ENCODE measurements at regions not wholly inside any gene's neighbourhood (a gene's known extent, or its start where the extent isn't known, plus 50 kb on each side); places are given as distances from the start of the nearest gene placed in this dataset.

DNA sequence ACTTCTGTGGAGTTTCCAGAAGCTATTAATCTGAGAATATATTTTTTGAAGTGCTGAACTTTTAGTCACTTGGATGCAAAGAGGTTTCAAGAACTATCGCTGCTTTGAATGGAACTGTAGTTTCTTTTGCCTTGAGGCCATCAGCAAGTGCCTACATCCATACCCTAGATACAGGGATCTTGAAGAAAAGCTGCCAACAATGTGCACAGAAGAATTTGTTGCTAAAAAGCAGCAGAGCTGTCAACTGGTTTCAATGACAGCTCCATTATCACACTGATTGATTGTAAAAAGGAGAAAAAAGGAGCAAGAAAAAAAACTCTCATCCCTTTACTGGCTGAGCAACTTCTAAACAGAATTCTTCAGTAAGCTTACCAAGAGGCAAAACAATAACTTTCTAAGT lies 251.0 kb upstream of the NRSN1 start:
- no peaks in the 10 kb centered on the region for H3K9me2 ChIP-seq (ENCODE audit: insufficient read depth)
- H3K4me3 ChIP-seq (replicated peaks in 1 of 2; ENCODE audit: low read depth in 1 of 2, low read length in 2 of 2) = no peak overlapping the region
- no peaks in the 10 kb centered on the region for H3K36me3 ChIP-seq (ENCODE audit: control insufficient read depth in 1 of 2, insufficient read depth in 2 of 2, low read length in 2 of 2)
- ChIA-PET CTCF (no interaction called here), POLR2A (no interaction called here), RAD21 (ENCODE audit: low non-redundant PET in 1 of 2, low total read pairs in 2 of 2, uncharacterized antibody in 2 of 2, unreplicated experiment in 2 of 2) (no interaction called here)
- no peak overlapping the region for H3K4me2 ChIP-seq (ENCODE audit: low read length)
- no peaks in the 10 kb centered on the region for H3K79me2 ChIP-seq (ENCODE audit: insufficient read depth, low read length)
- no peaks in the 10 kb centered on the region for H3K27me3 ChIP-seq (ENCODE audit: insufficient read depth, low read length)
- no peaks in the 10 kb centered on the region for H4K20me1 ChIP-seq (ENCODE audit: insufficient read depth)
- no peak for ATAC-seq
- no peak overlapping the region for H2AFZ ChIP-seq (ENCODE audit: low read depth, low read length, poor library complexity, severe bottlenecking)
- intact Hi-C loops (cut with micrococcal nuclease) = no loop called here
- no peak overlapping the region for H3K9ac ChIP-seq (ENCODE audit: low read length)
- H3K9me3 ChIP-seq (ENCODE audit: control insufficient read depth in 1 of 2, insufficient read depth in 1 of 2, low read depth in 1 of 2, low read length in 2 of 2) = peaks cover 0 to 3% of the 10 kb centered on the region in 2 experiments; a peak in 2 of 4 replicates
- no TSS peak for BruUV-seq (replicated peaks)
- no peaks in the 10 kb centered on the region for H3K4me1 ChIP-seq (ENCODE audit: control insufficient read depth in 1 of 2, insufficient read depth in 2 of 2, low read length in 2 of 2)
- no peak overlapping the region for H3K27ac ChIP-seq (ENCODE audit: low read depth, low read length)
- TF ChIP-seq ZNF274 (IDR thresholded peaks at IDR 0.05; ENCODE audit: low read depth, low read length) = no peak
- TF ChIP-seq, protein P1, sequence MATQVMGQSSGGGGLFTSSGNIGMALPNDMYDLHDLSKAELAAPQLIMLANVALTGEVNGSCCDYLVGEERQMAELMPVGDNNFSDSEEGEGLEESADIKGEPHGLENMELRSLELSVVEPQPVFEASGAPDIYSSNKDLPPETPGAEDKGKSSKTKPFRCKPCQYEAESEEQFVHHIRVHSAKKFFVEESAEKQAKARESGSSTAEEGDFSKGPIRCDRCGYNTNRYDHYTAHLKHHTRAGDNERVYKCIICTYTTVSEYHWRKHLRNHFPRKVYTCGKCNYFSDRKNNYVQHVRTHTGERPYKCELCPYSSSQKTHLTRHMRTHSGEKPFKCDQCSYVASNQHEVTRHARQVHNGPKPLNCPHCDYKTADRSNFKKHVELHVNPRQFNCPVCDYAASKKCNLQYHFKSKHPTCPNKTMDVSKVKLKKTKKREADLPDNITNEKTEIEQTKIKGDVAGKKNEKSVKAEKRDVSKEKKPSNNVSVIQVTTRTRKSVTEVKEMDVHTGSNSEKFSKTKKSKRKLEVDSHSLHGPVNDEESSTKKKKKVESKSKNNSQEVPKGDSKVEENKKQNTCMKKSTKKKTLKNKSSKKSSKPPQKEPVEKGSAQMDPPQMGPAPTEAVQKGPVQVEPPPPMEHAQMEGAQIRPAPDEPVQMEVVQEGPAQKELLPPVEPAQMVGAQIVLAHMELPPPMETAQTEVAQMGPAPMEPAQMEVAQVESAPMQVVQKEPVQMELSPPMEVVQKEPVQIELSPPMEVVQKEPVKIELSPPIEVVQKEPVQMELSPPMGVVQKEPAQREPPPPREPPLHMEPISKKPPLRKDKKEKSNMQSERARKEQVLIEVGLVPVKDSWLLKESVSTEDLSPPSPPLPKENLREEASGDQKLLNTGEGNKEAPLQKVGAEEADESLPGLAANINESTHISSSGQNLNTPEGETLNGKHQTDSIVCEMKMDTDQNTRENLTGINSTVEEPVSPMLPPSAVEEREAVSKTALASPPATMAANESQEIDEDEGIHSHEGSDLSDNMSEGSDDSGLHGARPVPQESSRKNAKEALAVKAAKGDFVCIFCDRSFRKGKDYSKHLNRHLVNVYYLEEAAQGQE (IDR thresholded peaks at IDR 0.05; ENCODE audit: low read depth) = no peak
- no peak for DNase-seq (ENCODE audit: low read depth, low spot score)

DNA sequence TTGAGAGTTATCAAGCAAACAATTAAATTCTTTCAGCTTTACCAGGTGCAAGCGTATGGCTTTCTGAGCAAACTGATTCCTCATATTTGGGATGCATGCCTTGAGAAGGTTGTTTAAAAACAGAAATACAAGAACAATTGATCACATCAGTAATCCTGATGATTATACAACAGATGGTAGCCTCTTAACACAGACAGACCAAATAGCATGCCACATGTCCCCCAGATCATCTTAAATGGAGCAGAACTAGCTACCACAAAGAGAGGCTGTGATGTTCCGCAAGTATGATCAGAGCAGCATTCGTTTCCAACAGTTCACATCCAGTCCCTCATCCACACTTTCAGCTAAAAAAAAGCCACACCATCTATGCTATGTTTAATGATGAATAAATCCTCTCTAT lies 246.2 kb upstream of the NRSN1 start:
- H2AFZ ChIP-seq (ENCODE audit: low read depth, low read length, poor library complexity, severe bottlenecking) = no peak overlapping the region
- CTCF ChIA-PET = no interaction called here
- ATAC-seq = no peak
- TF ChIP-seq, protein P2, sequence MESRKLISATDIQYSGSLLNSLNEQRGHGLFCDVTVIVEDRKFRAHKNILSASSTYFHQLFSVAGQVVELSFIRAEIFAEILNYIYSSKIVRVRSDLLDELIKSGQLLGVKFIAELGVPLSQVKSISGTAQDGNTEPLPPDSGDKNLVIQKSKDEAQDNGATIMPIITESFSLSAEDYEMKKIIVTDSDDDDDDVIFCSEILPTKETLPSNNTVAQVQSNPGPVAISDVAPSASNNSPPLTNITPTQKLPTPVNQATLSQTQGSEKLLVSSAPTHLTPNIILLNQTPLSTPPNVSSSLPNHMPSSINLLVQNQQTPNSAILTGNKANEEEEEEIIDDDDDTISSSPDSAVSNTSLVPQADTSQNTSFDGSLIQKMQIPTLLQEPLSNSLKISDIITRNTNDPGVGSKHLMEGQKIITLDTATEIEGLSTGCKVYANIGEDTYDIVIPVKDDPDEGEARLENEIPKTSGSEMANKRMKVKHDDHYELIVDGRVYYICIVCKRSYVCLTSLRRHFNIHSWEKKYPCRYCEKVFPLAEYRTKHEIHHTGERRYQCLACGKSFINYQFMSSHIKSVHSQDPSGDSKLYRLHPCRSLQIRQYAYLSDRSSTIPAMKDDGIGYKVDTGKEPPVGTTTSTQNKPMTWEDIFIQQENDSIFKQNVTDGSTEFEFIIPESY (IDR thresholded peaks at IDR 0.05; ENCODE audit: extremely low read depth, insufficient replicate concordance, low read length) = no peak
- no peak for TF ChIP-seq JUND (IDR thresholded peaks at IDR 0.05)
- TF ChIP-seq POLR2AphosphoS5 (IDR thresholded peaks at IDR 0.05; ENCODE audit: low read depth, low read length) = no peak
- no peak for TF ChIP-seq SIN3A (IDR thresholded peaks at IDR 0.05; ENCODE audit: low read depth)
- no peak for TF ChIP-seq ELF1 (IDR thresholded peaks at IDR 0.05; ENCODE audit: borderline replicate concordance, low read depth)
- no peak for TF ChIP-seq CEBPB (IDR thresholded peaks at IDR 0.05; ENCODE audit: low read depth)
- TF ChIP-seq, protein P3, sequence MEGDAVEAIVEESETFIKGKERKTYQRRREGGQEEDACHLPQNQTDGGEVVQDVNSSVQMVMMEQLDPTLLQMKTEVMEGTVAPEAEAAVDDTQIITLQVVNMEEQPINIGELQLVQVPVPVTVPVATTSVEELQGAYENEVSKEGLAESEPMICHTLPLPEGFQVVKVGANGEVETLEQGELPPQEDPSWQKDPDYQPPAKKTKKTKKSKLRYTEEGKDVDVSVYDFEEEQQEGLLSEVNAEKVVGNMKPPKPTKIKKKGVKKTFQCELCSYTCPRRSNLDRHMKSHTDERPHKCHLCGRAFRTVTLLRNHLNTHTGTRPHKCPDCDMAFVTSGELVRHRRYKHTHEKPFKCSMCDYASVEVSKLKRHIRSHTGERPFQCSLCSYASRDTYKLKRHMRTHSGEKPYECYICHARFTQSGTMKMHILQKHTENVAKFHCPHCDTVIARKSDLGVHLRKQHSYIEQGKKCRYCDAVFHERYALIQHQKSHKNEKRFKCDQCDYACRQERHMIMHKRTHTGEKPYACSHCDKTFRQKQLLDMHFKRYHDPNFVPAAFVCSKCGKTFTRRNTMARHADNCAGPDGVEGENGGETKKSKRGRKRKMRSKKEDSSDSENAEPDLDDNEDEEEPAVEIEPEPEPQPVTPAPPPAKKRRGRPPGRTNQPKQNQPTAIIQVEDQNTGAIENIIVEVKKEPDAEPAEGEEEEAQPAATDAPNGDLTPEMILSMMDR (IDR thresholded peaks at IDR 0.05 in 2 of 3, conservative IDR thresholded peaks at IDR 0.05 in 1 of 3; ENCODE audit: borderline replicate concordance in 1 of 3, insufficient read depth in 1 of 3, low read depth in 2 of 3, low read length in 2 of 3) = no peak
- H3K36me3 ChIP-seq (ENCODE audit: control insufficient read depth in 1 of 2, insufficient read depth in 2 of 2, low read length in 2 of 2) = no peaks in the 10 kb centered on the region
- H3K9me2 ChIP-seq (ENCODE audit: insufficient read depth) = no peaks in the 10 kb centered on the region
- H3K4me3 ChIP-seq (replicated peaks in 1 of 2; ENCODE audit: low read depth in 1 of 2, low read length in 2 of 2) = no peak overlapping the region
- DNase-seq (ENCODE audit: low read depth, low spot score) = no peak
- BruUV-seq (replicated peaks) = no TSS peak
- H3K9ac ChIP-seq (ENCODE audit: low read length) = no peak overlapping the region
- no peak overlapping the region for H3K27ac ChIP-seq (ENCODE audit: low read depth, low read length)
- RAD21 ChIA-PET (ENCODE audit: low non-redundant PET in 1 of 2, low total read pairs in 2 of 2, uncharacterized antibody in 2 of 2, unreplicated experiment in 2 of 2) = no interaction called here
- H3K9me3 ChIP-seq (ENCODE audit: control insufficient read depth in 1 of 2, insufficient read depth in 1 of 2, low read depth in 1 of 2, low read length in 2 of 2) = peaks cover 0 to 4% of the 10 kb centered on the region in 2 experiments; a peak in 2 of 4 replicates
- no peaks in the 10 kb centered on the region for H3K4me1 ChIP-seq (ENCODE audit: control insufficient read depth in 1 of 2, insufficient read depth in 2 of 2, low read length in 2 of 2)
- intact Hi-C loops (cut with micrococcal nuclease) = no loop called here
- H3K27me3 ChIP-seq (ENCODE audit: insufficient read depth, low read length) = no peaks in the 10 kb centered on the region
- POLR2A ChIA-PET = no interaction called here
- H3K4me2 ChIP-seq (ENCODE audit: low read length) = no peak overlapping the region
- H3K79me2 ChIP-seq (ENCODE audit: insufficient read depth, low read length) = no peaks in the 10 kb centered on the region
- no peaks in the 10 kb centered on the region for H4K20me1 ChIP-seq (ENCODE audit: insufficient read depth)
